Smooth muscle cell (in vitro differentiated cells): ENCODE measurements at regions not wholly inside any gene's neighbourhood (a gene's known extent, or its start where the extent isn't known, plus 50 kb on each side); places are given as distances from the start of the nearest gene placed in this dataset.

ENCODE experiments used
- DNase-seq: peaks from one replicate; lab custom pipeline; 2025; ENCODE audit not compliant: unreplicated experiment; lab: John Stamatoyannopoulos, UW
- H2AFZ ChIP-seq: fragments of 200-600 bp; sonication (generic); 2 replicates; pipeline ENCODE4 v1.6.0; 2016; ENCODE audit warnings: antibody characterized with exemption, low read depth, mild to moderate bottlenecking
- H3F3A ChIP-seq: fragments of 200-600 bp; sonication (generic); 2 replicates; pipeline ENCODE4 v1.6.0; 2017; ENCODE audit warnings: antibody characterized with exemption, low read depth
- H3K27ac ChIP-seq: fragments of 200-600 bp; sonication (generic); 2 replicates; pipeline ENCODE4 v1.5.1; 2016; ENCODE audit warnings: low read depth, mild to moderate bottlenecking
- H3K27me3 ChIP-seq: fragments of 200-600 bp; sonication (generic); 2 replicates; pipeline ENCODE4 v1.6.1; 2016; ENCODE audit warnings: low read depth, mild to moderate bottlenecking
- H3K36me3 ChIP-seq: fragments of 200-600 bp; sonication (generic); 2 replicates; pipeline ENCODE4 v1.5.1; 2016; ENCODE audit warnings: low read depth
- H3K4me1 ChIP-seq: fragments of 200-600 bp; sonication (generic); 2 replicates; pipeline ENCODE4 v1.5.1; 2016; ENCODE audit warnings: low read depth
- H3K4me2 ChIP-seq: fragments of 200-600 bp; sonication (generic); 2 replicates; pipeline ENCODE4 v1.6.0; 2016; ENCODE audit warnings: mild to moderate bottlenecking
- H3K4me3 ChIP-seq: fragments of 200-600 bp; sonication (generic); 2 replicates; pipeline ENCODE4 v1.5.1; 2016; ENCODE audit warnings: mild to moderate bottlenecking
- H3K79me2 ChIP-seq: fragments of 200-600 bp; sonication (generic); 2 replicates; pipeline ENCODE4 v1.6.0; 2016; ENCODE audit warnings: low read depth, mild to moderate bottlenecking
- H3K9ac ChIP-seq: fragments of 200-600 bp; sonication (generic); 2 replicates; pipeline ENCODE4 v1.6.0; 2016; ENCODE audit warnings: low read depth
- H3K9me3 ChIP-seq: fragments of 200-600 bp; sonication (generic); replicated peaks from 2 replicates; pipeline ENCODE4 v1.5.1; 2016; ENCODE audit warnings: low read depth
- H4K20me1 ChIP-seq: fragments of 200-600 bp; sonication (generic); 2 replicates; pipeline ENCODE4 v1.6.0; 2016; ENCODE audit warnings: low read depth
- WGBS: methylation state at CpG from one replicate; pipeline ENCODE4 v1.1.7; 2016; ENCODE audit warnings: low lambda C conversion rate; 5-methylcytosine and 5-hydroxymethylcytosine counted together
- TF ChIP-seq, protein P1 (sequence below): fragments of 200-600 bp; sonication (generic); IDR thresholded peaks from 2 replicates; pipeline ENCODE4 v1.5.1; 2017; ENCODE audit warnings: borderline replicate concordance, mild to moderate bottlenecking, antibody characterized with exemption; ENCODE audit not compliant: insufficient read depth, poor library complexity, severe bottlenecking

- WGBS = 39% methylated on average over 3 of the region's 3 CpGs
- no peak overlapping the region for H3K9ac ChIP-seq
- TF ChIP-seq, protein P1, sequence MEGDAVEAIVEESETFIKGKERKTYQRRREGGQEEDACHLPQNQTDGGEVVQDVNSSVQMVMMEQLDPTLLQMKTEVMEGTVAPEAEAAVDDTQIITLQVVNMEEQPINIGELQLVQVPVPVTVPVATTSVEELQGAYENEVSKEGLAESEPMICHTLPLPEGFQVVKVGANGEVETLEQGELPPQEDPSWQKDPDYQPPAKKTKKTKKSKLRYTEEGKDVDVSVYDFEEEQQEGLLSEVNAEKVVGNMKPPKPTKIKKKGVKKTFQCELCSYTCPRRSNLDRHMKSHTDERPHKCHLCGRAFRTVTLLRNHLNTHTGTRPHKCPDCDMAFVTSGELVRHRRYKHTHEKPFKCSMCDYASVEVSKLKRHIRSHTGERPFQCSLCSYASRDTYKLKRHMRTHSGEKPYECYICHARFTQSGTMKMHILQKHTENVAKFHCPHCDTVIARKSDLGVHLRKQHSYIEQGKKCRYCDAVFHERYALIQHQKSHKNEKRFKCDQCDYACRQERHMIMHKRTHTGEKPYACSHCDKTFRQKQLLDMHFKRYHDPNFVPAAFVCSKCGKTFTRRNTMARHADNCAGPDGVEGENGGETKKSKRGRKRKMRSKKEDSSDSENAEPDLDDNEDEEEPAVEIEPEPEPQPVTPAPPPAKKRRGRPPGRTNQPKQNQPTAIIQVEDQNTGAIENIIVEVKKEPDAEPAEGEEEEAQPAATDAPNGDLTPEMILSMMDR = no peak
- no peaks in the 10 kb centered on the region for H3K27me3 ChIP-seq
- H2AFZ ChIP-seq = no peak overlapping the region
- no peak overlapping the region for H3K4me2 ChIP-seq
- DNase-seq = no peak
- no peak overlapping the region for H3K4me3 ChIP-seq
- H4K20me1 ChIP-seq = no peaks in the 10 kb centered on the region
- H3K27ac ChIP-seq = no peak overlapping the region
- no peaks in the 10 kb centered on the region for H3K4me1 ChIP-seq
- H3F3A ChIP-seq = no peaks in the 10 kb centered on the region
- no peaks in the 10 kb centered on the region for H3K79me2 ChIP-seq
- no peaks in the 10 kb centered on the region for H3K9me3 ChIP-seq
- no peaks in the 10 kb centered on the region for H3K36me3 ChIP-seq
These were observed 867.5 kb downstream of the TSN start for GRCh38 chr2:122622934-122623333.

GRCh38 chr2:122627388-122627787, 871.9 kb downstream of the TSN start:
- no peak for DNase-seq
- no peak overlapping the region for H3K27ac ChIP-seq
- no peak overlapping the region for H2AFZ ChIP-seq
- H3F3A ChIP-seq = no peaks in the 10 kb centered on the region
- no peaks in the 10 kb centered on the region for H3K27me3 ChIP-seq
- TF ChIP-seq, protein P1 = no peak
- no peaks in the 10 kb centered on the region for H4K20me1 ChIP-seq
- H3K4me3 ChIP-seq = no peak overlapping the region
- no peaks in the 10 kb centered on the region for H3K36me3 ChIP-seq
- WGBS = 46% methylated on average over 3 of the region's 3 CpGs
- no peaks in the 10 kb centered on the region for H3K4me1 ChIP-seq
- no peaks in the 10 kb centered on the region for H3K9me3 ChIP-seq
- H3K79me2 ChIP-seq = no peaks in the 10 kb centered on the region
- H3K9ac ChIP-seq = no peak overlapping the region
- H3K4me2 ChIP-seq = no peak overlapping the region

GRCh38 chr2:122634256-122634655, 878.8 kb downstream of the TSN start:
- Histone ChIP-seq H3K4me2 (peak overlapping the region; percentile 5), H3K79me2 (no peaks in the 10 kb centered on the region), H3K4me3 (no peak overlapping the region), H3F3A (peaks cover 9% of the 10 kb centered on the region), H4K20me1 (no peaks in the 10 kb centered on the region), H3K36me3 (no peaks in the 10 kb centered on the region), H3K4me1 (peaks cover 9% of the 10 kb centered on the region), H3K9me3 (no peaks in the 10 kb centered on the region), H3K9ac (no peak overlapping the region), H2AFZ (peak overlapping the region; percentile 2), H3K27ac (peak overlapping the region; percentile 79), H3K27me3 (no peaks in the 10 kb centered on the region)
- 70% methylated on average over 1 of the region's 1 CpG for WGBS
- TF ChIP-seq, protein P1 = no peak
- no peak for DNase-seq

GRCh38 chr2:122634920-122635319, 879.5 kb downstream of the TSN start:
- Histone ChIP-seq H3K27ac (peak overlapping the region; percentile 79), H2AFZ (peak overlapping the region; percentile 2), H3K4me3 (no peak overlapping the region), H4K20me1 (no peaks in the 10 kb centered on the region), H3K9ac (no peak overlapping the region), H3K9me3 (no peaks in the 10 kb centered on the region), H3K27me3 (no peaks in the 10 kb centered on the region), H3K36me3 (no peaks in the 10 kb centered on the region), H3F3A (peaks cover 9% of the 10 kb centered on the region), H3K4me2 (peak overlapping the region; percentile 5), H3K79me2 (no peaks in the 10 kb centered on the region), H3K4me1 (peaks cover 9% of the 10 kb centered on the region)
- WGBS = 89% methylated on average over 2 of the region's 2 CpGs
- no peak for DNase-seq
- TF ChIP-seq, protein P1 = no peak
